ENCODE measurements at regions not wholly inside any gene's neighbourhood (a gene's known extent, or its start where the extent isn't known, plus 50 kb on each side); places are given as distances from the start of the nearest gene placed in this dataset.

- H3K4me1 ChIP-seq (ENCODE audit: control insufficient read depth, insufficient read depth, low read length, poor library complexity, severe bottlenecking): no peaks in the 10 kb centered on the region
- H3K36me3 ChIP-seq (ENCODE audit: control insufficient read depth, insufficient read depth, low read length): no peaks in the 10 kb centered on the region
- no peaks in the 10 kb centered on the region for H3K27me3 ChIP-seq (replicated peaks; ENCODE audit: control insufficient read depth, insufficient read depth, low read length, poor library complexity, severe bottlenecking)
- H3K9me3 ChIP-seq (ENCODE audit: control insufficient read depth, low read length): no peaks in the 10 kb centered on the region
- no peak overlapping the region for H3K4me3 ChIP-seq (ENCODE audit: insufficient read depth, low read depth, low read length, poor library complexity, severe bottlenecking)
- H3K27ac ChIP-seq (ENCODE audit: insufficient read depth, low read length, poor library complexity, severe bottlenecking): no peak overlapping the region
- no peak for DNase-seq
These were observed 339.9 kb upstream of the DPH6 start for GRCh38 chr15:35885870-35886269.

GRCh38 chr15:35886765-35887164 lies 340.8 kb upstream of the DPH6 start:
- Histone ChIP-seq H3K4me1 (ENCODE audit: control insufficient read depth, insufficient read depth, low read length, poor library complexity, severe bottlenecking) (no peaks in the 10 kb centered on the region), H3K27ac (ENCODE audit: insufficient read depth, low read length, poor library complexity, severe bottlenecking) (no peak overlapping the region), H3K27me3 (replicated peaks; ENCODE audit: control insufficient read depth, insufficient read depth, low read length, poor library complexity, severe bottlenecking) (no peaks in the 10 kb centered on the region), H3K4me3 (ENCODE audit: insufficient read depth, low read depth, low read length, poor library complexity, severe bottlenecking) (no peak overlapping the region), H3K36me3 (ENCODE audit: control insufficient read depth, insufficient read depth, low read length) (no peaks in the 10 kb centered on the region), H3K9me3 (ENCODE audit: control insufficient read depth, low read length) (no peaks in the 10 kb centered on the region)
- DNase-seq: no peak

GRCh38 chr15:35888815-35889214 lies 342.9 kb upstream of the DPH6 start:
- Histone ChIP-seq H3K27me3 (replicated peaks; ENCODE audit: control insufficient read depth, insufficient read depth, low read length, poor library complexity, severe bottlenecking) (no peaks in the 10 kb centered on the region), H3K36me3 (ENCODE audit: control insufficient read depth, insufficient read depth, low read length) (no peaks in the 10 kb centered on the region), H3K9me3 (ENCODE audit: control insufficient read depth, low read length) (no peaks in the 10 kb centered on the region), H3K4me3 (ENCODE audit: insufficient read depth, low read depth, low read length, poor library complexity, severe bottlenecking) (no peak overlapping the region), H3K4me1 (ENCODE audit: control insufficient read depth, insufficient read depth, low read length, poor library complexity, severe bottlenecking) (no peaks in the 10 kb centered on the region), H3K27ac (ENCODE audit: insufficient read depth, low read length, poor library complexity, severe bottlenecking) (no peak overlapping the region)
- DNase-seq: no peak

DNA sequence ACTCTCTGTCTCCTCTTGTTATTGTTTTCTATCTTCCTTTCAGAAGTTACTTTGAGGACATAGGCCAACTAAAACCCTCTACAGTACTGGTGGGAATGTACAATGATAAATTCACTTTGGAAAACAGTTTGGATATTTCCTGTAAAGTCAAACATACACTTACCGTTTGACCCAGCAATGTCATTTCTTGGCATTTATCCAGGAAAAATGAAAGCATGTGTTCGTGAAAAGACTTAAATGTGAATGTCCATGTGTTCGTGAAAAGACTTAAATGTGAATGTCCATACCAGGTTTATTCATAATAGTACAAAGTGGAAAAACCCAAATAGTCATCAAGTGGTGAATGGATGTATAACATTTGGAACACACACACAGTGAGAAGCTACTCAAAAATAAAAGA lies 361.5 kb upstream of the DPH6 start:
- Histone ChIP-seq H3K9me3 (ENCODE audit: control insufficient read depth, low read length) (no peaks in the 10 kb centered on the region), H3K4me1 (ENCODE audit: control insufficient read depth, insufficient read depth, low read length, poor library complexity, severe bottlenecking) (no peaks in the 10 kb centered on the region), H3K36me3 (ENCODE audit: control insufficient read depth, insufficient read depth, low read length) (no peaks in the 10 kb centered on the region), H3K27ac (ENCODE audit: insufficient read depth, low read length, poor library complexity, severe bottlenecking) (no peak overlapping the region), H3K27me3 (replicated peaks; ENCODE audit: control insufficient read depth, insufficient read depth, low read length, poor library complexity, severe bottlenecking) (no peaks in the 10 kb centered on the region), H3K4me3 (ENCODE audit: insufficient read depth, low read depth, low read length, poor library complexity, severe bottlenecking) (no peak overlapping the region)
- DNase-seq: no peak

- H3K9me3 ChIP-seq (ENCODE audit: control insufficient read depth, low read length): no peaks in the 10 kb centered on the region
- no peaks in the 10 kb centered on the region for H3K36me3 ChIP-seq (ENCODE audit: control insufficient read depth, insufficient read depth, low read length)
- H3K4me3 ChIP-seq (ENCODE audit: insufficient read depth, low read depth, low read length, poor library complexity, severe bottlenecking): no peak overlapping the region
These were observed 363.4 kb upstream of the DPH6 start for GRCh38 chr15:35909414-35909813.

DNA sequence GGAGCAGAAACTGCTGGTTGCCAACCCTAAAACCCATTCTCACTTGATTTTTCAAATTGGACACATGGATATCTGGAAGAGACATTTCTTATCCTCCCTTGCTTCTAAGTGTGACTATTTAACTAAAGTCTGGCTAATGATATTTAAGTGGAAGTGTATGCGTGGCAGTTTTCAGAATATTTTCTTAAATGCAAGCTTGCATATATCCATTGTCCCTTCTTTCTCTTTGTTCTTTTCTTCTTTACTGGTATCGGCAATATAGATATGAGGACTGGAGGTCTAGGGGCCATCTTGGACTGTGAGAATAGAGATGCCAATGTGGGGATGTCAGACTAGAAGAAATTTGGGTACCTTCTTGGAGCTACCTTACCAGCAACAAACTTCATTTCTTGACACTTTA lies 364.3 kb upstream of the DPH6 start:
- Histone ChIP-seq H3K4me1 (ENCODE audit: control insufficient read depth, insufficient read depth, low read length, poor library complexity, severe bottlenecking) (no peaks in the 10 kb centered on the region), H3K9me3 (ENCODE audit: control insufficient read depth, low read length) (no peaks in the 10 kb centered on the region), H3K4me3 (ENCODE audit: insufficient read depth, low read depth, low read length, poor library complexity, severe bottlenecking) (no peak overlapping the region), H3K36me3 (ENCODE audit: control insufficient read depth, insufficient read depth, low read length) (no peaks in the 10 kb centered on the region), H3K27me3 (replicated peaks; ENCODE audit: control insufficient read depth, insufficient read depth, low read length, poor library complexity, severe bottlenecking) (no peaks in the 10 kb centered on the region), H3K27ac (ENCODE audit: insufficient read depth, low read length, poor library complexity, severe bottlenecking) (no peak overlapping the region)
- DNase-seq: no peak

More at GRCh38 chr15:35909414-35909813, 363.4 kb upstream of the DPH6 start:
- no peaks in the 10 kb centered on the region for H3K27me3 ChIP-seq (replicated peaks; ENCODE audit: control insufficient read depth, insufficient read depth, low read length, poor library complexity, severe bottlenecking)
- no peaks in the 10 kb centered on the region for H3K4me1 ChIP-seq (ENCODE audit: control insufficient read depth, insufficient read depth, low read length, poor library complexity, severe bottlenecking)
- H3K27ac ChIP-seq (ENCODE audit: insufficient read depth, low read length, poor library complexity, severe bottlenecking): no peak overlapping the region
- DNase-seq: no peak

GRCh38 chr15:35911052-35911777 lies 365.2 kb upstream of the DPH6 start:
- H3K4me3 ChIP-seq (ENCODE audit: insufficient read depth, low read depth, low read length, poor library complexity, severe bottlenecking): no peak overlapping the region
- no peak for DNase-seq
- no peak overlapping the region for H3K27ac ChIP-seq (ENCODE audit: insufficient read depth, low read length, poor library complexity, severe bottlenecking)
- H3K27me3 ChIP-seq (replicated peaks; ENCODE audit: control insufficient read depth, insufficient read depth, low read length, poor library complexity, severe bottlenecking): no peaks in the 10 kb centered on the region
- H3K4me1 ChIP-seq (ENCODE audit: control insufficient read depth, insufficient read depth, low read length, poor library complexity, severe bottlenecking): no peaks in the 10 kb centered on the region
- H3K9me3 ChIP-seq (ENCODE audit: control insufficient read depth, low read length): no peaks in the 10 kb centered on the region
- no peaks in the 10 kb centered on the region for H3K36me3 ChIP-seq (ENCODE audit: control insufficient read depth, insufficient read depth, low read length)

DNA sequence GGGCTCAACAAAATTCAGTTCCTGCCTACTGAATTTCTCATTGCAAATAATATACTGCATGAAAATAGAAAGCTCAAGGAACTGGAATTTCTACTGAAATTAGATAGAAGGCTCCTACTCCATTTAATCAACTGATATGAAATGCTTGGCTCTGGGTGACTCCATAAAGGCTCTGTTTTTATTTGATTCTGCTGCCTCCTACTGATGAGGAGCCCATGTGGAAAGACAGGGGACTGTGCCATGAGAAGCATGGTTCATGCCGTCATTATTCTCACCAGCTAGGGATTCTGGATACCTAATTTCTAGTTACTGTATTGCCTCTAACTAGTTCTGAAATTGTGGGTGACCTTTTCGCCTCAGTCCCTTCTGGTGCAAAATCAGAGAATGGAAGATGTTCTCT lies 366.2 kb upstream of the DPH6 start:
- no peaks in the 10 kb centered on the region for H3K9me3 ChIP-seq (ENCODE audit: control insufficient read depth, low read length)
- H3K4me1 ChIP-seq (ENCODE audit: control insufficient read depth, insufficient read depth, low read length, poor library complexity, severe bottlenecking): no peaks in the 10 kb centered on the region
- no peak for DNase-seq
- H3K27ac ChIP-seq (ENCODE audit: insufficient read depth, low read length, poor library complexity, severe bottlenecking): no peak overlapping the region
- no peaks in the 10 kb centered on the region for H3K27me3 ChIP-seq (replicated peaks; ENCODE audit: control insufficient read depth, insufficient read depth, low read length, poor library complexity, severe bottlenecking)
- H3K4me3 ChIP-seq (ENCODE audit: insufficient read depth, low read depth, low read length, poor library complexity, severe bottlenecking): no peak overlapping the region
- no peaks in the 10 kb centered on the region for H3K36me3 ChIP-seq (ENCODE audit: control insufficient read depth, insufficient read depth, low read length)

DNA sequence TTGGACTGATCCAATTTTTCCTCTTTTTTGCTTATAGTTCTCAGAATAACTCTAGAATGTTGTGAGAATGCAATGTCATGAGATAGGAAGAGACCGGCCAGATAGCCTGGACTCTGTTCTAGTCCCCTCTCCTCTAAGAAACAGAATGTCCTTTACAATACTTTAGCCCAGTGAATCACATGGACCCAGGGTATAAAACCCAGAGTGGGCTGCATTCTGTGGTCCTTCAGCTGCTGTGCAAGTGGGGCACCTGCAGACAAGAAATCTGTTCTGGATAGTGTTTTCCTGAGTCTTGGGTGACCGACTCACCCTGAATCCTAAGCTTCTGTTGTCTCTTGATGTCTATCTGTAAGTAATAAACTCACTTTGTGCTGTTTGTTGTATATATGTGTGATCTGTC lies 368.6 kb upstream of the DPH6 start:
- no peak for DNase-seq
- no peaks in the 10 kb centered on the region for H3K9me3 ChIP-seq (ENCODE audit: control insufficient read depth, low read length)
- no peaks in the 10 kb centered on the region for H3K27me3 ChIP-seq (replicated peaks; ENCODE audit: control insufficient read depth, insufficient read depth, low read length, poor library complexity, severe bottlenecking)
- H3K27ac ChIP-seq (ENCODE audit: insufficient read depth, low read length, poor library complexity, severe bottlenecking): no peak overlapping the region
- no peaks in the 10 kb centered on the region for H3K4me1 ChIP-seq (ENCODE audit: control insufficient read depth, insufficient read depth, low read length, poor library complexity, severe bottlenecking)
- H3K36me3 ChIP-seq (ENCODE audit: control insufficient read depth, insufficient read depth, low read length): no peaks in the 10 kb centered on the region
- no peak overlapping the region for H3K4me3 ChIP-seq (ENCODE audit: insufficient read depth, low read depth, low read length, poor library complexity, severe bottlenecking)

DNA sequence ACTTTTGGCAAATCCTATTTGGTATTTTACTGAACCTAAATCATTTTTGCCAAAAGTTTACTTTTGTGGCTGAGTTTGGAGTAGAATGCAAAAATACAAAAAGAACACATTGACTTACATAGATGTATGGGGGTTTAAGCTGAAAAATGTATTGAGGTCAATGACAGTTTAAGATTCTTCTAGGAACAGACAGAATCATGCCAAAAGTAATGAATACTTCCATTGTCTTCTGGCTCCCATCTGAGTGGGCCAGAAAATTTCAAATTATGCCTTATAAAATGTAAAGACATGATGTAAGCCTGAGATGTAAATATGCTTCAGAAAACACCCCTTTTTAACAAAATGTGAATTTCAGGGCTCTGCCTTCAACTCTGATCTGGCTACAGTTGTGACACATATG lies 375.1 kb upstream of the DPH6 start:
- no peaks in the 10 kb centered on the region for H3K4me1 ChIP-seq (ENCODE audit: control insufficient read depth, insufficient read depth, low read length, poor library complexity, severe bottlenecking)
- H3K9me3 ChIP-seq (ENCODE audit: control insufficient read depth, low read length): no peaks in the 10 kb centered on the region
- no peak for DNase-seq
- H3K36me3 ChIP-seq (ENCODE audit: control insufficient read depth, insufficient read depth, low read length): no peaks in the 10 kb centered on the region
- H3K4me3 ChIP-seq (ENCODE audit: insufficient read depth, low read depth, low read length, poor library complexity, severe bottlenecking): no peak overlapping the region
- H3K27ac ChIP-seq (ENCODE audit: insufficient read depth, low read length, poor library complexity, severe bottlenecking): no peak overlapping the region
- H3K27me3 ChIP-seq (replicated peaks; ENCODE audit: control insufficient read depth, insufficient read depth, low read length, poor library complexity, severe bottlenecking): no peaks in the 10 kb centered on the region

Data from effector memory CD4-positive, alpha-beta T cell (primary cell).